Vagina (tissue), 2 donors: ENCODE measurements at regions not wholly inside any gene's neighbourhood (a gene's known extent, or its start where the extent isn't known, plus 50 kb on each side); places are given as distances from the start of the nearest gene placed in this dataset.

Experiments
- DNase-seq, 2 donors: peaks; one replicate each; pipeline ENCODE4 v3.0.0-alpha.2; 2017; ENCODE audit errors: extremely low spot score in 2 of 2
- H3K27ac ChIP-seq: fragments of 200-600 bp; sonication (generic); one replicate; pipeline ENCODE4 v1.5.1; 2019
- H3K27me3 ChIP-seq: fragments of 200-600 bp; sonication (generic); one replicate; pipeline ENCODE4 v1.5.1; 2019
- H3K36me3 ChIP-seq, 2 donors: fragments of 200-600 bp; sonication (generic); one replicate each; pipeline ENCODE4 v1.5.1; 2017 to 2019
- H3K4me1 ChIP-seq: fragments of 200-600 bp; sonication (generic); one replicate; pipeline ENCODE4 v1.5.1; 2019
- H3K4me3 ChIP-seq, 2 donors: fragments of 200-600 bp; sonication (generic); 1 replicate in 1 of 2; 2 replicates in 1 of 2; pipeline ENCODE4 v1.5.1; 2016 to 2019
- H3K9me3 ChIP-seq: fragments of 200-600 bp; sonication (generic); one replicate; pipeline ENCODE4 v1.5.1; 2019
- CTCF ChIP-seq, 3 experiments: fragments of 450-650 bp in 2 of 3; fragments of 200-600 bp in 1 of 3; sonication (generic) in 1 of 3; IDR thresholded peaks; one replicate each; pipeline ENCODE4 v1.5.1; 2017 to 2019; ENCODE audit warnings: antibody characterized with exemption in 3 of 3, mild to moderate bottlenecking in 2 of 3, moderate library complexity in 2 of 3
- POLR2A ChIP-seq, 2 donors: fragments of 450-650 bp; IDR thresholded peaks; one replicate each; pipeline ENCODE4 v1.6.1; 2017; ENCODE audit warnings: antibody characterized with exemption in 2 of 2, mild to moderate bottlenecking in 2 of 2, moderate library complexity in 2 of 2
- POLR2AphosphoS5 ChIP-seq, 2 donors: sonication (generic); formaldehyde crosslinking; IDR thresholded peaks; one replicate each; pipeline ENCODE4 v1.9.0; 2017; ENCODE audit warnings: antibody characterized with exemption in 2 of 2, mild to moderate bottlenecking in 2 of 2, low read depth in 1 of 2; ENCODE audit not compliant: insufficient read depth in 1 of 2
- intact Hi-C: fragments of 100-400 bp; cut with DNase I; formaldehyde crosslinking; loops from one replicate; pipeline ENCODE4 v1.15.1; 2023

GRCh38 chr6:159499034-159499433 is 194.0 kb downstream of the SOD2 start:
- Histone ChIP-seq H3K36me3 (no peaks in the 10 kb centered on the region), H3K27ac (no peak overlapping the region), H3K9me3 (no peaks in the 10 kb centered on the region), H3K4me1 (no peaks in the 10 kb centered on the region), H3K4me3 (no peak overlapping the region), H3K27me3 (no peaks in the 10 kb centered on the region)
- DNase-seq, result no peak
- intact Hi-C loops, result no loop called here
- TF ChIP-seq POLR2AphosphoS5 (IDR thresholded peaks at IDR 0.05; ENCODE audit: insufficient read depth in 1 of 2, low read depth in 1 of 2) (no peak), POLR2A (IDR thresholded peaks at IDR 0.05) (no peak), CTCF (IDR thresholded peaks at IDR 0.05) (no peak)

- no peaks in the 10 kb centered on the region for H3K36me3 ChIP-seq
- no peak for DNase-seq
- intact Hi-C loops, result no loop called here
- TF ChIP-seq POLR2AphosphoS5 (IDR thresholded peaks at IDR 0.05; ENCODE audit: insufficient read depth in 1 of 2, low read depth in 1 of 2) (no peak), CTCF (IDR thresholded peaks at IDR 0.05) (no peak)
- no peaks in the 10 kb centered on the region for H3K4me1 ChIP-seq
- H3K27ac ChIP-seq, result no peak overlapping the region
- no peaks in the 10 kb centered on the region for H3K9me3 ChIP-seq
- H3K27me3 ChIP-seq, result no peaks in the 10 kb centered on the region
- no peak overlapping the region for H3K4me3 ChIP-seq
These were observed 198.5 kb downstream of the SOD2 start for GRCh38 chr6:159494586-159494972.

- no peak for DNase-seq
- H3K27me3 ChIP-seq, result no peaks in the 10 kb centered on the region
- no peaks in the 10 kb centered on the region for H3K9me3 ChIP-seq
- H3K4me3 ChIP-seq, result no peak overlapping the region
- H3K36me3 ChIP-seq, result no peaks in the 10 kb centered on the region
- no peak overlapping the region for H3K27ac ChIP-seq
- TF ChIP-seq POLR2AphosphoS5 (IDR thresholded peaks at IDR 0.05; ENCODE audit: insufficient read depth in 1 of 2, low read depth in 1 of 2) (no peak), POLR2A (IDR thresholded peaks at IDR 0.05) (no peak), CTCF (IDR thresholded peaks at IDR 0.05) (no peak)
- intact Hi-C loops, result no loop called here
- no peaks in the 10 kb centered on the region for H3K4me1 ChIP-seq
These were observed 199.0 kb downstream of the SOD2 start for GRCh38 chr6:159493898-159494585.

GRCh38 chr6:159493231-159493897 is 199.7 kb downstream of the SOD2 start:
- H3K36me3 ChIP-seq, result no peaks in the 10 kb centered on the region

More at GRCh38 chr6:159493231-159493897, 199.7 kb downstream of the SOD2 start:
- H3K27ac ChIP-seq, result no peak overlapping the region
- H3K9me3 ChIP-seq, result no peaks in the 10 kb centered on the region
- no peak for DNase-seq
- no peaks in the 10 kb centered on the region for H3K4me1 ChIP-seq
- no peaks in the 10 kb centered on the region for H3K27me3 ChIP-seq
- no peak overlapping the region for H3K4me3 ChIP-seq
- no peak for TF ChIP-seq CTCF (IDR thresholded peaks at IDR 0.05)
- no peak for TF ChIP-seq POLR2A (IDR thresholded peaks at IDR 0.05)
- no peak for TF ChIP-seq POLR2AphosphoS5 (IDR thresholded peaks at IDR 0.05; ENCODE audit: insufficient read depth in 1 of 2, low read depth in 1 of 2)
- intact Hi-C loops, result no loop called here
